Endothelial cell (in vitro differentiated cells): ENCODE measurements at regions not wholly inside any gene's neighbourhood (a gene's known extent, or its start where the extent isn't known, plus 50 kb on each side); places are given as distances from the start of the nearest gene placed in this dataset.

Experiments
- DNase-seq: peaks from one replicate; pipeline ENCODE4 v3.0.0; 2021; ENCODE audit warnings: low spot score
- H3K27ac Mint-ChIP-seq: one replicate; pipeline ENCODE4 v1.8.0; 2021; ENCODE audit warnings: mixed read lengths, inconsistent platforms; ENCODE audit not compliant: unreplicated experiment
- H3K27me3 Mint-ChIP-seq: one replicate; pipeline ENCODE4 v1.8.0; 2021; ENCODE audit warnings: mild to moderate bottlenecking, moderate library complexity, mixed read lengths, inconsistent platforms; ENCODE audit not compliant: unreplicated experiment
- H3K36me3 Mint-ChIP-seq: one replicate; pipeline ENCODE4 v1.8.0; 2021; ENCODE audit warnings: mild to moderate bottlenecking, low read depth, mixed read lengths, inconsistent platforms; ENCODE audit not compliant: unreplicated experiment
- H3K4me1 Mint-ChIP-seq: one replicate; pipeline ENCODE4 v1.8.0; 2021; ENCODE audit warnings: mild to moderate bottlenecking, mixed read lengths, inconsistent platforms; ENCODE audit not compliant: unreplicated experiment
- H3K4me3 Mint-ChIP-seq: one replicate; pipeline ENCODE4 v1.8.0; 2021; ENCODE audit warnings: mild to moderate bottlenecking, mixed read lengths, inconsistent platforms; ENCODE audit not compliant: unreplicated experiment
- H3K9me3 Mint-ChIP-seq: one replicate; pipeline ENCODE4 v1.8.0; 2021; ENCODE audit warnings: mixed read lengths, inconsistent platforms; ENCODE audit not compliant: unreplicated experiment
- CTCF ChIP-seq: fragments of 200-600 bp; sonication (generic); IDR thresholded peaks from one replicate; pipeline ENCODE4 v1.5.0; 2021; ENCODE audit warnings: antibody characterized with exemption; ENCODE audit not compliant: unreplicated experiment

DNA sequence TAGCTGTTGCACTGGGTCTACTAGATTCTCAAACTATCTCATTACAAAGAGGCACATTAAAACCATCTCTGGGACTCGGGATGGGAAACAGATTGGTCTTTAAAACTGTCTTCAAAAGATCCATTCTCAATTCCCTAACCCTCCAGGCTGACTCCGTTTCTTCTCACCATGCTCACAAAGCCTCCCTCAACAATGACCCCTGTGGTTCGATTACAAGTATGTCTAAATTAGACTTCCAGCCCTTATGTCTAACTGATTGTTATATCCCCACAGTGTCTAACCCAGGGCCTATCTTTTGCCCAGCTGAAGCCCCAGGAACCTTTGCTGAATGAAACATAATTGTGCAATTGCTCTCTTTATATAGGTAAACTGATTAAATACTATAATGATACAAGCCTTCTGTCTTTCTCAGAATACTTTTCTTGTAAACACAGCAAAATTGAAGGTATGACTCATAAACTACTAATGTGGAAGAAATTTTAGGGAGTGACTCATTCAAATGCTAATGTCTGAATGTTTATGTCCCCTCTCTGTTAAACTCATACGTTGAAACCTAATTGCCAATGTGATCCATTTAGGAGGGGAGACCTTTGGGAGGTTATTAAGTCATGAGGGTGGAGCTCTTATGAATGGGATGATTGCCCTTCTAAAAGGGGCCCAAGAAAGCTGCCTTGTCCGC, 65.6 kb upstream of the DAB1 start:
- Mint-ChIP-seq H3K36me3 (no peaks in the 10 kb centered on the region), H3K9me3 (no peaks in the 10 kb centered on the region), H3K4me3 (no peak overlapping the region), H3K4me1 (no peaks in the 10 kb centered on the region), H3K27me3 (no peaks in the 10 kb centered on the region), H3K27ac (no peak overlapping the region)
- DNase-seq = no peak
- TF ChIP-seq CTCF = no peak

- Mint-ChIP-seq H3K27me3 (no peaks in the 10 kb centered on the region), H3K36me3 (no peaks in the 10 kb centered on the region), H3K4me1 (peaks cover 5% of the 10 kb centered on the region), H3K4me3 (no peak overlapping the region), H3K9me3 (no peaks in the 10 kb centered on the region), H3K27ac (no peak overlapping the region)
- no peak for DNase-seq
- TF ChIP-seq CTCF = no peak
Measured at GRCh38 chr1:57485643-57486042, 61.8 kb upstream of the DAB1 start.

DNA sequence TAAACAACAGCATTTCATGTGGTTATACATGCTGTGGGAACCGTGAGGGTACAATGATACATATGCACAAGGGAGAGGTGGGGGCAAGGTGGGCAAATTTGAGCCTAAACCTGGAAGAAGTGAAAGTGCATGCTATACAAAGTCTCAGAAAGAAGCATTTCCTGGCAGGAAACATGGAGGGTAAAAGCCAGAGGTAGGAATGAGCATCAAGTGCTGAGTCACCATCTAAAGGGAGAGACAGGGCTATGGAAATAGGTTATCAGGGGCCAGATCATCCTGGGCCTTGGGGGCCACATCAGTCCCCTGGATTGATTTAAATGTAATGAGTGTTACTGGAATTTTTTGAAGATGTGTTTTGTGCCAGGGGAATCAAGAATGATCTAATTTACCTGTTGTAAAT, 60.1 kb upstream of the DAB1 start:
- Mint-ChIP-seq H3K4me1 (peaks cover 5% of the 10 kb centered on the region), H3K27me3 (no peaks in the 10 kb centered on the region), H3K27ac (no peak overlapping the region), H3K36me3 (no peaks in the 10 kb centered on the region), H3K9me3 (no peaks in the 10 kb centered on the region), H3K4me3 (no peak overlapping the region)
- no peak for DNase-seq
- no peak for TF ChIP-seq CTCF

DNA sequence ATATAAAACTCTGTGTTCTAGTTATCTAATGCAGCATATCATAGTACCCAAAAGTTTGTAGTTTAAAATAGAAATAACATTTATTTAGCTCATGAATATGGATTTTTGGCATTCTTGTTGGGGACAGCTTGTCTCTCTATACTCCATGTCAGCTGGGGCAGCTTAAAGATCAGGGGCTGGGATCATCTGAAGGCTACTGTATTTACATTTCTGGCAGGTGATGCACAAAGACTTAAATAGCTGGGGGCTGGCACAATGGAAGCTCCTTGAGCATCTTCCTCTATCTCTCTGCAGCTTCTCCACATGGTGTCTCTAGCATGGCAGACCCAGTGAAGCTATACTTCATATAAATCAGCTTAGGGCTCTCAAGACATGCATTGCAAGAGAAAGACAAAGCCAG, 55.6 kb upstream of the DAB1 start:
- Mint-ChIP-seq H3K4me1 (peaks cover 5% of the 10 kb centered on the region), H3K36me3 (no peaks in the 10 kb centered on the region), H3K4me3 (no peak overlapping the region), H3K9me3 (no peaks in the 10 kb centered on the region), H3K27me3 (no peaks in the 10 kb centered on the region), H3K27ac (no peak overlapping the region)
- no peak for TF ChIP-seq CTCF
- DNase-seq = no peak

DNA sequence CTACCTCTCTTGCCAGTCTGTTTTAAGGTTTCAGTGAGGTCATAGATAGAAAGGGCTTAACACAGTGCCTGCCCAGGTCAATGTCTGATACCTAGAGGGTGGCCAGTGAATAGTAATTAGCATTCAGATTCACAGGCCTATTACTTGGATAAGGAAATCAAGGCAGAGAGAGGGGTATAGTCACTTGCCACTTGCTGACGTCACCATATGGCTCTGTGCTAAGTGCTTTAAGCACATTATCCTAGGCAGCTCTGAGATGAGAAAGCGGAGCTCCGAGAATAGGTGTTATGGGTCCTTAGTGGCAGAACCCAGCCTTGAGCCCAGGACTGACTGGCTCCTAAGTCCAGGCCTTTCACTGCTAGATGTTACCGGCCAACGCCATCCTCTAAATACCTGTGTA, 51.5 kb upstream of the DAB1 start:
- TF ChIP-seq CTCF = no peak
- no peak overlapping the region for H3K27ac Mint-ChIP-seq
- no peak overlapping the region for H3K4me3 Mint-ChIP-seq
- H3K4me1 Mint-ChIP-seq = no peaks in the 10 kb centered on the region
- no peaks in the 10 kb centered on the region for H3K27me3 Mint-ChIP-seq
- H3K36me3 Mint-ChIP-seq = no peaks in the 10 kb centered on the region
- no peaks in the 10 kb centered on the region for H3K9me3 Mint-ChIP-seq
- DNase-seq = no peak
